B cell (primary cell): ENCODE measurements at regions not wholly inside any gene's neighbourhood (a gene's known extent, or its start where the extent isn't known, plus 50 kb on each side); places are given as distances from the start of the nearest gene placed in this dataset.

ENCODE experiments used
- ATAC-seq: fragments of 200-7000 bp; cut with Tn5 transposase; one replicate; pipeline ENCODE4 v1.10.0; 2021; ENCODE audit warnings: low read depth, mild to moderate bottlenecking, moderate number of reproducible peaks, moderate library complexity
- CTCF ChIA-PET: fragments of 350-600 bp; sonication (Branson Sonifier 250); formaldehyde crosslinking; loops from one replicate; lab custom pipeline; 2021; ENCODE audit warnings: antibody characterized with exemption, inconsistent platforms; lab: Charles Lee
- POLR2A ChIA-PET: fragments of 350-600 bp; sonication (Branson Sonifier 250); formaldehyde crosslinking; loops from one replicate; lab custom pipeline; 2021; ENCODE audit warnings: antibody characterized with exemption; lab: Charles Lee
- DNase-seq: peaks from one replicate; pipeline ENCODE4 v3.0.0; 2013
- H2AFZ ChIP-seq: 2 replicates; pipeline ENCODE4 v1.6.1; 2012; ENCODE audit warnings: mild to moderate bottlenecking, low read depth, low read length; ENCODE audit not compliant: insufficient read depth, poor library complexity, severe bottlenecking
- H3K27ac ChIP-seq, 2 donors: 1 replicate in 1 of 2; 2 replicates in 1 of 2; pipeline ENCODE4 v1.5.1; 2012 to 2013; ENCODE audit warnings: low read length in 2 of 2, mild to moderate bottlenecking in 2 of 2, moderate library complexity in 1 of 2
- H3K27me3 ChIP-seq, 4 experiments: fragments of 200-600 bp in 1 of 4; sonication (generic) in 1 of 4; replicated peaks in 1 of 4; 1 replicate in 2 of 4; 2 replicates in 2 of 4; pipeline versions ENCODE4 v1.6.1 to v1.7.0; 2013 to 2016; ENCODE audit warnings: low read length in 3 of 4, mild to moderate bottlenecking in 2 of 4, mixed read lengths in 1 of 4, moderate library complexity in 1 of 4; ENCODE audit not compliant: insufficient read depth in 4 of 4, control insufficient read depth in 3 of 4; ENCODE audit errors: control extremely low read depth in 1 of 4
- H3K36me3 ChIP-seq, 2 experiments: replicated peaks in 1 of 2; 1 replicate in 1 of 2; 2 replicates in 1 of 2; pipeline versions ENCODE4 v1.6.1 to v1.7.1; 2013; ENCODE audit warnings: low read length in 1 of 2; ENCODE audit not compliant: insufficient read depth in 2 of 2, control insufficient read depth in 1 of 2; ENCODE audit errors: control extremely low read depth in 1 of 2, extremely low read depth in 1 of 2
- H3K4me1 ChIP-seq, 2 donors: fragments of 200-600 bp in 1 of 2; sonication (generic) in 1 of 2; 1 replicate in 1 of 2; 2 replicates in 1 of 2; pipeline versions ENCODE4 v1.5.1 to v1.6.1; 2013 to 2017; ENCODE audit warnings: low read length in 2 of 2; ENCODE audit not compliant: control insufficient read depth in 2 of 2, insufficient read depth in 2 of 2
- H3K4me2 ChIP-seq: replicated peaks from 2 replicates; pipeline ENCODE3; 2012; ENCODE audit warnings: mild to moderate bottlenecking, low read depth, low read length; ENCODE audit not compliant: poor library complexity, severe bottlenecking
- H3K4me3 ChIP-seq, 5 experiments: fragments of 200-600 bp in 1 of 5; sonication (generic) in 1 of 5; 1 replicate in 3 of 5; 2 replicates in 2 of 5; pipeline versions ENCODE4 v1.5.1 to v1.7.0; 2011 to 2016; ENCODE audit warnings: low read length in 4 of 5, mild to moderate bottlenecking in 4 of 5, low read depth in 2 of 5, control low read depth in 1 of 5, moderate library complexity in 1 of 5; ENCODE audit not compliant: insufficient read depth in 1 of 5; ENCODE audit errors: control extremely low read depth in 1 of 5, extremely low read depth in 1 of 5
- H3K79me2 ChIP-seq: fragments of 200-600 bp; sonication (generic); one replicate; pipeline ENCODE4 v1.6.0; 2016; ENCODE audit warnings: low read length; ENCODE audit not compliant: control insufficient read depth, insufficient read depth
- H3K9ac ChIP-seq: fragments of 200-600 bp; sonication (generic); 2 replicates; pipeline ENCODE4 v1.6.1; 2017; ENCODE audit warnings: mild to moderate bottlenecking, low read length, moderate library complexity
- H3K9me3 ChIP-seq, 3 donors: one replicate each; pipeline versions ENCODE4 v1.6.1 to v1.7.1; 2013; ENCODE audit warnings: low read length in 2 of 3; ENCODE audit not compliant: control insufficient read depth in 2 of 3, insufficient read depth in 1 of 3; ENCODE audit errors: control extremely low read depth in 1 of 3
- H4K20me1 ChIP-seq: 2 replicates; pipeline ENCODE4 v1.6.0; 2012; ENCODE audit warnings: mild to moderate bottlenecking, low read length; ENCODE audit not compliant: insufficient read depth, control insufficient read depth, poor library complexity, severe bottlenecking
- H3K27ac Mint-ChIP-seq: one replicate; pipeline ENCODE4 v1.8.0; 2021; ENCODE audit warnings: mixed read lengths
- H3K27me3 Mint-ChIP-seq: one replicate; pipeline ENCODE4 v1.8.0; 2021; ENCODE audit warnings: mixed read lengths
- H3K4me1 Mint-ChIP-seq: one replicate; pipeline ENCODE4 v1.8.0; 2021; ENCODE audit warnings: mixed read lengths
- H3K4me3 Mint-ChIP-seq: one replicate; pipeline ENCODE4 v1.8.0; 2021; ENCODE audit warnings: mixed read lengths
- H3K9me3 Mint-ChIP-seq: one replicate; pipeline ENCODE4 v1.8.0; 2022; ENCODE audit warnings: mixed read lengths; ENCODE audit not compliant: insufficient read depth
- EZH2 ChIP-seq: IDR thresholded peaks from 2 replicates; pipeline ENCODE4 v1.6.1; 2012; ENCODE audit warnings: borderline replicate concordance, low read depth, mild to moderate bottlenecking, moderate library complexity, low read length; ENCODE audit not compliant: insufficient read depth, poor library complexity, severe bottlenecking
- WGBS: methylation state at CpG from one replicate; pipeline ENCODE4 v1.1.5; 2013; ENCODE audit warnings: missing lambda C conversion rate; ENCODE audit not compliant: insufficient coverage; 5-methylcytosine and 5-hydroxymethylcytosine counted together
- intact Hi-C: fragments of 100-400 bp; cut with micrococcal nuclease; formaldehyde crosslinking; loops from one replicate; pipeline ENCODE4 v1.10.0; 2022
- TF ChIP-seq, protein P1 (sequence below): fragments of 200-600 bp; IDR thresholded peaks from one replicate; pipeline ENCODE4 v1.8.0; 2022; ENCODE audit warnings: antibody characterized with exemption, mild to moderate bottlenecking

DNA sequence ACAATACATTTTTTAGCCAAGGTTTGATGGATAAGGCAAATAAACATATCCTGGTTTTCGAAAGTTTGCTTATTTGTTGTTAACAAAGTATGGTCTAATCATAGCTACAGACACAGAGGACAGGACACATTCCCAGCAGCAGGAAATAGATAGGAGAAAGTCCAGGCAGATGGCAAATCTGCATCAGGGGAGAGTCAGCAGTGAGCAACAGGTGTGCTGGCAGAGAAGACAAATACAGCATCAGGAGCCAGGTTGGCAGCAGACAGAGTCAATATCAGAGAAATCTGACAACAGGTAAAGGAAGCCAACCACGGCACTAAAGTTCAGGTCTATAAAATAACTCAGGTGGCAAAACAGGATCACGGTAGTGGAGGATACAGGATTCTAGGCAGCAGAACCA lies 210.7 kb upstream of the PTBP2 start:
- Histone ChIP-seq H3K9me3 (no peaks in the 10 kb centered on the region), H3K4me1 (no peaks in the 10 kb centered on the region), H3K4me3 (no peak overlapping the region), H3K27me3 (no peaks in the 10 kb centered on the region), H2AFZ (no peak overlapping the region), H3K79me2 (no peaks in the 10 kb centered on the region), H3K36me3 (no peaks in the 10 kb centered on the region), H3K4me2 (no peak overlapping the region), H3K9ac (no peak overlapping the region), H4K20me1 (no peaks in the 10 kb centered on the region), H3K27ac (no peak overlapping the region)
- Mint-ChIP-seq H3K27me3 (no peaks in the 10 kb centered on the region), H3K4me3 (no peak overlapping the region), H3K9me3 (no peaks in the 10 kb centered on the region), H3K4me1 (no peaks in the 10 kb centered on the region), H3K27ac (no peak overlapping the region)
- TF ChIP-seq EZH2 = no peak
- WGBS = 100% methylated on average over 1 of the region's 3 CpGs
- intact Hi-C loops = no loop called here
- DNase-seq (no peak), ATAC-seq (no peak)
- ChIA-PET CTCF (no interaction called here), POLR2A (no interaction called here)

DNA sequence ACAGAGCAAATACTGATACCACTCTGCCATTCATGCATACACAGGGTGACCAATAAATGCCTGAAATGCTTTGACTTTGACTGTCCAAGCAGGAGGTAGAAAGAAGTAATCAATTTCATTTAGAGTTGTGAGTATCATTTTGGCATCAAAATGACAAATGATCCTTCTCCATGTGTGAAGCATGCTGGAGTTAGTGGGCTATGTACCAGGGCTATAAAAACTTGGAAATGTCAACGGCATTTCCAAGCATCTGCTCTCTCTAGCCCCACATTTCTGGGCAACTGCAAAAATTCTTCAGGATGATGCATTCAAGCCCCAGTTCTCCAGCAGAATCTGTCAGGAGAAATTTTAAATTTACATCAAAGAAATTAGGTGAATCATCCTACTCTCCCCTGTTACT lies 208.4 kb upstream of the PTBP2 start:
- intact Hi-C loops = no loop called here
- Histone ChIP-seq H3K36me3 (no peaks in the 10 kb centered on the region), H3K9ac (no peak overlapping the region), H3K4me3 (no peak overlapping the region), H3K4me2 (no peak overlapping the region), H3K9me3 (no peaks in the 10 kb centered on the region), H3K27ac (no peak overlapping the region), H2AFZ (no peak overlapping the region), H3K4me1 (no peaks in the 10 kb centered on the region), H3K27me3 (no peaks in the 10 kb centered on the region), H4K20me1 (no peaks in the 10 kb centered on the region), H3K79me2 (no peaks in the 10 kb centered on the region)
- H3K27me3 Mint-ChIP-seq = no peaks in the 10 kb centered on the region
- H3K4me1 Mint-ChIP-seq = no peaks in the 10 kb centered on the region
- H3K27ac Mint-ChIP-seq = no peak overlapping the region
- H3K4me3 Mint-ChIP-seq = no peak overlapping the region
- ATAC-seq (no peak), DNase-seq (no peak)
- no peaks in the 10 kb centered on the region for H3K9me3 Mint-ChIP-seq
- POLR2A ChIA-PET = no interaction called here
- TF ChIP-seq, protein P1, sequence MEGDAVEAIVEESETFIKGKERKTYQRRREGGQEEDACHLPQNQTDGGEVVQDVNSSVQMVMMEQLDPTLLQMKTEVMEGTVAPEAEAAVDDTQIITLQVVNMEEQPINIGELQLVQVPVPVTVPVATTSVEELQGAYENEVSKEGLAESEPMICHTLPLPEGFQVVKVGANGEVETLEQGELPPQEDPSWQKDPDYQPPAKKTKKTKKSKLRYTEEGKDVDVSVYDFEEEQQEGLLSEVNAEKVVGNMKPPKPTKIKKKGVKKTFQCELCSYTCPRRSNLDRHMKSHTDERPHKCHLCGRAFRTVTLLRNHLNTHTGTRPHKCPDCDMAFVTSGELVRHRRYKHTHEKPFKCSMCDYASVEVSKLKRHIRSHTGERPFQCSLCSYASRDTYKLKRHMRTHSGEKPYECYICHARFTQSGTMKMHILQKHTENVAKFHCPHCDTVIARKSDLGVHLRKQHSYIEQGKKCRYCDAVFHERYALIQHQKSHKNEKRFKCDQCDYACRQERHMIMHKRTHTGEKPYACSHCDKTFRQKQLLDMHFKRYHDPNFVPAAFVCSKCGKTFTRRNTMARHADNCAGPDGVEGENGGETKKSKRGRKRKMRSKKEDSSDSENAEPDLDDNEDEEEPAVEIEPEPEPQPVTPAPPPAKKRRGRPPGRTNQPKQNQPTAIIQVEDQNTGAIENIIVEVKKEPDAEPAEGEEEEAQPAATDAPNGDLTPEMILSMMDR = no peak
- TF ChIP-seq EZH2 = no peak
- WGBS = 83% methylated on average over 1 of the region's 1 CpG
- CTCF ChIA-PET = no interaction called here
